ENCODE measurements at regions not wholly inside any gene's neighbourhood (a gene's known extent, or its start where the extent isn't known, plus 50 kb on each side); places are given as distances from the start of the nearest gene placed in this dataset.

DNA sequence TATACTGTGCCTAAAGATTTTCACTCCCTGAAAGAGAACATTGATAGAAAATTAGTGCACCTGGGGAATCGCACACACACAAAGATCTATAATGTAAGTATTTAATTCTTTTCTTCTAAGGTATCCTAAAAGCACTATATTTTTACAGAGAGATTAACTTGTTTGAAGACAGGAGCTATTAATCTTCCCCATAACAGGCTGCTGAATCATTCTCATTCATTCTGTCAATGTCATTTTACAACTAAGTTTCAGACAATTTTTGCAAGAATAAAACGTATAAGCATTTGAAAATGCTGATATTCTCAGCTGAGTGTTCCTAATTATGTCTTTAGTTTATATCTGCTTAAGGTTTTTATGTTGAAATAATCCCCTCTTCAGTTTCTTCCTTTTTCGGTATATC lies 776.7 kb downstream of the NXPH1 start:
- peaks cover 0 to 5% (median 0%) of the 10 kb centered on the region in 11 donors for H3K9me3 ChIP-seq
- no peak overlapping the region for H3K27ac ChIP-seq
- H3K4me1 ChIP-seq = no peaks in the 10 kb centered on the region
- H3K4me3 ChIP-seq = no peak overlapping the region
- H3K36me3 ChIP-seq = no peaks in the 10 kb centered on the region
- 73 to 78% methylated on average over 3 of the region's 3 CpGs for WGBS, 2 donors
- TF ChIP-seq, protein P1, sequence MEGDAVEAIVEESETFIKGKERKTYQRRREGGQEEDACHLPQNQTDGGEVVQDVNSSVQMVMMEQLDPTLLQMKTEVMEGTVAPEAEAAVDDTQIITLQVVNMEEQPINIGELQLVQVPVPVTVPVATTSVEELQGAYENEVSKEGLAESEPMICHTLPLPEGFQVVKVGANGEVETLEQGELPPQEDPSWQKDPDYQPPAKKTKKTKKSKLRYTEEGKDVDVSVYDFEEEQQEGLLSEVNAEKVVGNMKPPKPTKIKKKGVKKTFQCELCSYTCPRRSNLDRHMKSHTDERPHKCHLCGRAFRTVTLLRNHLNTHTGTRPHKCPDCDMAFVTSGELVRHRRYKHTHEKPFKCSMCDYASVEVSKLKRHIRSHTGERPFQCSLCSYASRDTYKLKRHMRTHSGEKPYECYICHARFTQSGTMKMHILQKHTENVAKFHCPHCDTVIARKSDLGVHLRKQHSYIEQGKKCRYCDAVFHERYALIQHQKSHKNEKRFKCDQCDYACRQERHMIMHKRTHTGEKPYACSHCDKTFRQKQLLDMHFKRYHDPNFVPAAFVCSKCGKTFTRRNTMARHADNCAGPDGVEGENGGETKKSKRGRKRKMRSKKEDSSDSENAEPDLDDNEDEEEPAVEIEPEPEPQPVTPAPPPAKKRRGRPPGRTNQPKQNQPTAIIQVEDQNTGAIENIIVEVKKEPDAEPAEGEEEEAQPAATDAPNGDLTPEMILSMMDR (IDR thresholded peaks at IDR 0.05) = no peak
- intact Hi-C loops (cut with DNase I) = no loop called here
- ATAC-seq (no peak), DNase-seq (no peak)
- H3K27me3 ChIP-seq = no peaks in the 10 kb centered on the region

DNA sequence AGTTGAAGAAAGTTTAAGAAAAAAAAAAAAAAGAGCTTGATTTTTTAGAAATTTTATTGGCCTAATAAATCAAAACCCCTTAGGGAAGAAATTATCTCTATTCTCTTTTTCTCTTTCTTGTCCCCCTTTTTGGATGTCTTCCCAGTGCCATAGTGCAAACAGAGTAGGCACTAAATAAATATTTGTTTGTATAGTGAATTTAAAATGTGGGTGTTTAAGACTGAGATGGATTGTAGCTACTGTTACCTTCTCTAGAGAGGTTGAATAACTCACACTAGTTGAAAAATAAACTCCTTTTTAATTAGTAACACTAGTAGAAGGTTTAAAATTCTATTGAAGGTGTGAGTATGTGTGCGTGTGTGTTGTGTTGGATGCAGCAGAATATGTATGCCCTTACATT lies 783.8 kb downstream of the NXPH1 start:
- DNase-seq (no peak), ATAC-seq (no peak)
- Histone ChIP-seq H3K9me3 (peaks cover 0 to 4% (median 0%) of the 10 kb centered on the region in 11 donors), H3K36me3 (no peaks in the 10 kb centered on the region), H3K27me3 (no peaks in the 10 kb centered on the region), H3K4me1 (no peaks in the 10 kb centered on the region), H3K27ac (no peak overlapping the region), H3K4me3 (no peak overlapping the region)
- intact Hi-C loops (cut with DNase I) = no loop called here
- WGBS, 2 donors = 34 to 90% methylated on average over 1 of the region's 1 CpG
- TF ChIP-seq, protein P1 (IDR thresholded peaks at IDR 0.05) = no peak

DNA sequence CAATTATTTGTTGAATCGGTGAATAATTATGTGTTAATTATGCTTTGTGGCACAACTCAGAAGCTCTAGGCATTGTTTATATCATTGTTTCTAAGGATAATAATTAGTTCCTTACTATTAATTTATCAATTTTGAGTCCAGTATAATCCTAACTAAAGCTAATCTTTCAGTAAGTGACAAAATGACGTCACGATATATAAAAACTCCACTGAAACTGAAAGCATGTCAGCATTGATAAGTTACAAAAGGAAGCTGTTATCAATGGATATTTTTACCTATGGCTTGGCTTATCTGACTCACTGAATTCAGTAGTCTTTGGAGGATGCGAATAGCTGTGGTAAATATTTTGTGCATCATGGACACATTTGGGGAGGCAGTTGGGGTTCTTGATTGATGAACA lies 793.1 kb downstream of the NXPH1 start:
- 75 to 80% methylated on average over 4 of the region's 4 CpGs for WGBS, 2 donors
- no peaks in the 10 kb centered on the region for H3K36me3 ChIP-seq
- no peak for DNase-seq
- no peak overlapping the region for H3K27ac ChIP-seq
- TF ChIP-seq, protein P1 (IDR thresholded peaks at IDR 0.05) = no peak
- peaks cover 0 to 14% (median 0%) of the 10 kb centered on the region in 11 donors for H3K9me3 ChIP-seq
- intact Hi-C loops (cut with DNase I) = no loop called here
- no peak overlapping the region for H3K4me3 ChIP-seq
- H3K27me3 ChIP-seq = no peaks in the 10 kb centered on the region
- no peaks in the 10 kb centered on the region for H3K4me1 ChIP-seq
- no peak for ATAC-seq

DNA sequence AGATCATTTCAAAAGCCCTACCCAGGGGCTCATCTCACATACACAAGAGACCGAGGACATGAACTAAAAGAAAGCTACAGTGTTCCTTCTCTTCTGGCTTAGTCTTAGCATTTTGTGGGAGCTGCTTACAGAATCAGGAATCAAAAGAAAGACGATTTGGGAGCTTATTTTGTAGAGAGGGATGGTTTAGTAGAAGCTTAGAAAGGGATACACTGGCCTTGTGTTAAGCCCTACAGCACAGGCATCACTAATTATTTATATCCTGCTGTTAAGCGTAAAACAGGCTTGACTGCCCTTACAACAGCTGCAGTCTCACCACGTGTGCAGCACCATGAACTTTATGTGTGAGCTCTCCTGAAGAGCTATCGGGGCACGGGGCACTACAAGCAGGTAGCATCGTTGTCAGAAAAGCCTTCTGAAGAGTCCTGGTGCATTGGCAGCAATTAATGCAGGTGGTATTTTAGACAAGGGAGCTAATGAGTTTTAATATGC lies 798.3 kb downstream of the NXPH1 start:
- Histone ChIP-seq H3K4me3 (no peak overlapping the region), H3K9me3 (peaks cover 0 to 15% (median 0%) of the 10 kb centered on the region in 11 donors), H3K27ac (no peak overlapping the region), H3K4me1 (no peaks in the 10 kb centered on the region), H3K27me3 (no peaks in the 10 kb centered on the region), H3K36me3 (no peaks in the 10 kb centered on the region)
- TF ChIP-seq, protein P1 (IDR thresholded peaks at IDR 0.05) = no peak
- no peak for DNase-seq
- 46 to 49% methylated on average over 7 of the region's 7 CpGs for WGBS, 2 donors
- intact Hi-C loops (cut with DNase I) = no loop called here
- ATAC-seq = no peak

All from heart right ventricle (tissue), 16 donors.